ENCODE measurements at regions not wholly inside any gene's neighbourhood (a gene's known extent, or its start where the extent isn't known, plus 50 kb on each side); places are given as distances from the start of the nearest gene placed in this dataset.

- Mint-ChIP-seq H3K4me1 (ENCODE audit: low read depth) (no peaks in the 10 kb centered on the region), H3K4me3 (no peak overlapping the region), H3K9me3 (peaks cover 6% of the 10 kb centered on the region), H3K36me3 (ENCODE audit: low read depth) (no peaks in the 10 kb centered on the region), H3K27ac (no peak overlapping the region), H3K27me3 (ENCODE audit: insufficient read depth) (peaks cover 3% of the 10 kb centered on the region; the same call in 1 of the 2 replicates)
- TF ChIP-seq CTCF (IDR thresholded peaks at IDR 0.05): no peak
- no peak for DNase-seq
Measured at GRCh38 chr5:124839371-124839998, 93.0 kb upstream of the ZNF608 start.

DNA sequence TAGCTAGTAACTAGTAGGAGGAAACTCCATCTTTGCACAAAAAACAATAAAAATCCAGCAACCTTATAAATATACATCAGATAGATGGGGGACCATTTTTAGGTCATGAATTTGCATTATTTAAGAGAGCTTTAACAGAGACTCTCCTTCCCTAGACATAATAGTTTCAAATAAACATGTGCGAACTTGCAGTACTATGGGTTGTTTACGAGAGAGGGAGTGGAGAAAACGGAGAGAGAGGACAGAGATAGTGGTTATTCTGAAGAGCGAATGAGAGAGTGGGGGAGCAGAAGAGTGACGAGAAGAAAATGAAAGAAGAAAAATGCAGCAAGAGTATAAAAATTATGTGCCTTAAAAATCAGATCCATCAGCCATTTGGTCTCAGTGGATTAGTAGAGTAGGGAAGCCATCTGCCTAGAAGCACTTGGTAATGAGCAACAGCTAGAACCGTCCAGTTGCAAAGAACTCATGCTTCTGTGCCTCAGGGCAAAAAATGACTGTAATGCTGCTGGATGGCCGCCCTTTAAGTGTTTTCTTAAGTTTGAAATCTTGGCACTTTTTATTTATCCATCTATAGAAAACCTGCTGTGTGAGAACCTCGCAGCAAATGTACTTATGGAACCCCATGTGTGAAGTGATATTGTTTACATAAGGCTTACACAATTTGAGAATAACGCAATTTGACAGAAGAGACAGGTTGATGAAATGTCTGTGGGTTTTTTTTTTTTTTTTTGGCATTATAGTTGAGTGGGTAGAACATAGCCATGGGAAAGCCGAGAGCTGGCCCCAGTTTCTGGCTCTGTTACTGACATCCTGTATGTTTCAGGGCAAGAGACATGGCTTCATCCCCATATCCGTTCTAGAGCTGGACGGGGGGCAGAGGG lies 95.6 kb upstream of the ZNF608 start:
- no peak overlapping the region for H3K4me3 Mint-ChIP-seq
- no peaks in the 10 kb centered on the region for H3K36me3 Mint-ChIP-seq (ENCODE audit: low read depth)
- DNase-seq: no peak
- H3K27ac Mint-ChIP-seq: no peak overlapping the region
- H3K4me1 Mint-ChIP-seq (ENCODE audit: low read depth): no peaks in the 10 kb centered on the region
- no peak for TF ChIP-seq CTCF (IDR thresholded peaks at IDR 0.05)
- peaks cover 3% of the 10 kb centered on the region; the same call in 1 of the 2 replicates for H3K27me3 Mint-ChIP-seq (ENCODE audit: insufficient read depth)
- no peaks in the 10 kb centered on the region; the same call in 1 of the 2 replicates for H3K9me3 Mint-ChIP-seq

DNA sequence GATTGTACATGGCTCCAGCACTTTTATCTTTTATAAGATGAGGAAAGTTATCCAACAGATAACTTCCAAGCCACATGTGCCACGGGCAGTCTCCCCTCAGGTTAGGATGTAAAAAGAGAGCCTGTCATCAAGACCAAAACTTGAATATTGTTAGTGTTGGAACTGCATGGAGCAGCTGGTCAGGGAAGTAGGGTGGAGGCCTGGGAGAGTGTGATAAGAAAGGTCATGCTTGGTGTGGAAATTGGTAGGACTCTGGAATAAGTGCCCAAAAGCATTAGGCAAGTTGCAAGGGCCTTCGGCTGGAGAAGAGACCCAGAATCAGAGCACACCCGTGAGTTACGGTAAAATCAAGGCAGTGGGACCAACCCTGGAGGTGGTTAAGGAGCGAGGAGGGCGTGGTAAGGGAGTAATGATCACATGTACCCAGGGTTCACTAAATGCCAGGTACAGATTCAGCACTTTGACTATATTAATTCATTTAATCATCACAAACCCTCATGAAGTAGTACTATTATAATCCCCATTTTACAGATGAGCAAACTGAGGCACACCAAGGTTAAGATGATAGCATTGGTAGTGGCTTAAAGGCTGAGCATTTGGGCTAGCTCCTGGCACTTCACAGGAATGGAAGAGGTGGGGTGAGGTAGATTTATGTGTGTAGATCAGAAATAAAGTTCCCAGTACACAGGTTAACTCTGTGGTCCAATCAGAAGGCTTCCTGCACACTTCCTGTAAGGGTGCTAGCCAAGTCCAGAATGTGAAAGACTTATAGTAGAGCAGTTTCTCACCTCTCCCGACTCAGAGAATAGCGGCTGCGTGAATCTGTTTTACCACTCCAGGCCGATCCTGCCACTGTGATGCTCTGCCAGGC lies 96.5 kb upstream of the ZNF608 start:
- no peak overlapping the region for H3K27ac Mint-ChIP-seq
- peaks cover 3% of the 10 kb centered on the region; the same call in 1 of the 2 replicates for H3K27me3 Mint-ChIP-seq (ENCODE audit: insufficient read depth)

DNA sequence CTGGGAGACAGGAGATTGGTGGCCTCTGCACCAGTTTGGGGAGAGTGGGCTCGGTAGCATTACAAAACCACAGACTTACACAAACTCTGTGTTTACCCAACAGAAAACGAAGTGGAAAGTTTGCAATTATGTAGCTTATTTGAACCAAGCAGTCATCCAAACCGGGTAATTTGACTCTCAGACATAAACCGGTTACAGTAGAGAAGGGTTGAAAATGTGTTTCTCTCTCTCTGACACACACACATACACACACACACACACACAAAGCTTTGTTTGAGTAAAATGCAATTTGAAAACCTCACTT lies 97.1 kb upstream of the ZNF608 start:
- no peak for TF ChIP-seq CTCF (IDR thresholded peaks at IDR 0.05)
- Mint-ChIP-seq H3K4me1 (ENCODE audit: low read depth) (no peaks in the 10 kb centered on the region), H3K27ac (no peak overlapping the region), H3K9me3 (no peaks in the 10 kb centered on the region; the same call in 1 of the 2 replicates), H3K36me3 (ENCODE audit: low read depth) (no peaks in the 10 kb centered on the region), H3K27me3 (ENCODE audit: insufficient read depth) (peaks cover 3% of the 10 kb centered on the region; the same call in 1 of the 2 replicates), H3K4me3 (no peak overlapping the region)
- no peak for DNase-seq

More for the DNA sequence above, 96.5 kb upstream of the ZNF608 start:
- DNase-seq: no peak
- Mint-ChIP-seq H3K4me3 (no peak overlapping the region), H3K4me1 (ENCODE audit: low read depth) (no peaks in the 10 kb centered on the region), H3K36me3 (ENCODE audit: low read depth) (no peaks in the 10 kb centered on the region), H3K9me3 (no peaks in the 10 kb centered on the region; the same call in 1 of the 2 replicates)
- no peak for TF ChIP-seq CTCF (IDR thresholded peaks at IDR 0.05)

GRCh38 chr5:124844371-124844920 lies 98.0 kb upstream of the ZNF608 start:
- TF ChIP-seq CTCF (IDR thresholded peaks at IDR 0.05): no peak
- H3K9me3 Mint-ChIP-seq: no peaks in the 10 kb centered on the region; the same call in 1 of the 2 replicates
- no peaks in the 10 kb centered on the region for H3K4me1 Mint-ChIP-seq (ENCODE audit: low read depth)
- no peak overlapping the region for H3K27ac Mint-ChIP-seq
- no peak for DNase-seq
- H3K27me3 Mint-ChIP-seq (ENCODE audit: insufficient read depth): peaks cover 3% of the 10 kb centered on the region; the same call in 1 of the 2 replicates
- no peaks in the 10 kb centered on the region for H3K36me3 Mint-ChIP-seq (ENCODE audit: low read depth)
- no peak overlapping the region for H3K4me3 Mint-ChIP-seq

Measured in HFFc6 (cell line).